PC-9 (cell line): ENCODE measurements at regions not wholly inside any gene's neighbourhood (a gene's known extent, or its start where the extent isn't known, plus 50 kb on each side); places are given as distances from the start of the nearest gene placed in this dataset.
A peak's percentile ranks its signal among the peaks of the same experiment; 100 is the strongest.

Source experiments
- BruUV-seq: library from RNA; stranded (reverse); fragments of 400-500 nt; replicated peaks from 2 replicates; lab custom pipeline; 2021; lab: Mats Ljungman, UMichigan
- CTCF ChIA-PET: fragments of 300-600 bp; sonication (Branson Sonifier 250); formaldehyde crosslinking; loops from one replicate; lab custom pipeline; 2022; ENCODE audit warnings: antibody characterized with exemption; lab: Charles Lee
- POLR2A ChIA-PET: fragments of 300-600 bp; sonication (Branson Sonifier 250); formaldehyde crosslinking; loops from one replicate; lab custom pipeline; 2022; ENCODE audit warnings: antibody characterized with exemption; ENCODE audit not compliant: unreplicated experiment; lab: Charles Lee
- DNase-seq, 2 experiments: peaks; one replicate each; pipeline versions ENCODE4 v3.0.0 to v3.0.0-alpha.2; 2015 to 2022; ENCODE audit warnings: mixed read lengths in 1 of 2
- H2AFZ ChIP-seq: fragments of 200-600 bp; sonication (generic); 2 replicates; pipeline ENCODE4 v1.8.1; 2017; ENCODE audit warnings: antibody characterized with exemption
- H3F3A ChIP-seq: fragments of 200-600 bp; sonication (generic); 2 replicates; pipeline ENCODE4 v1.8.1; 2017; ENCODE audit warnings: antibody characterized with exemption, mild to moderate bottlenecking, low read depth; ENCODE audit not compliant: insufficient read depth
- H3K27ac ChIP-seq: fragments of 200-600 bp; sonication (generic); 2 replicates; pipeline ENCODE4 v1.6.1; 2016; ENCODE audit warnings: mixed run types
- H3K27me3 ChIP-seq: fragments of 200-600 bp; sonication (generic); 2 replicates; pipeline ENCODE4 v1.6.1; 2016; ENCODE audit warnings: low read depth, mixed run types; ENCODE audit not compliant: insufficient read depth
- H3K36me3 ChIP-seq: fragments of 200-600 bp; sonication (generic); 2 replicates; pipeline ENCODE4 v1.6.1; 2016; ENCODE audit warnings: low read depth, mixed run types
- H3K4me1 ChIP-seq: fragments of 200-600 bp; sonication (generic); replicated peaks from 2 replicates; pipeline ENCODE4 v1.6.1; 2016; ENCODE audit warnings: mixed run types; ENCODE audit not compliant: insufficient read depth
- H3K4me2 ChIP-seq: fragments of 200-600 bp; sonication (generic); 2 replicates; pipeline ENCODE4 v1.6.1; 2017; ENCODE audit warnings: mixed run types
- H3K4me3 ChIP-seq: fragments of 200-600 bp; sonication (generic); 2 replicates; pipeline ENCODE4 v1.6.1; 2016; ENCODE audit warnings: mixed run types
- H3K79me2 ChIP-seq: fragments of 200-600 bp; sonication (generic); 2 replicates; pipeline ENCODE4 v1.6.1; 2017; ENCODE audit warnings: low read depth, mixed run types
- H3K9me2 ChIP-seq: fragments of 200-600 bp; sonication (generic); 2 replicates; pipeline ENCODE4 v1.8.1; 2017; ENCODE audit warnings: mild to moderate bottlenecking; ENCODE audit not compliant: insufficient read depth
- H3K9me3 ChIP-seq: fragments of 200-600 bp; sonication (generic); 2 replicates; pipeline ENCODE4 v1.8.1; 2016; ENCODE audit warnings: low read depth; ENCODE audit not compliant: insufficient read depth
- H4K20me1 ChIP-seq: fragments of 200-600 bp; sonication (generic); 2 replicates; pipeline ENCODE4 v1.8.1; 2017; ENCODE audit not compliant: insufficient read depth
- EZH2 ChIP-seq: fragments of 200-600 bp; sonication (generic); IDR thresholded peaks from 2 replicates; pipeline ENCODE4 v1.8.0; 2017; ENCODE audit warnings: antibody characterized with exemption, low read depth
- intact Hi-C: fragments of 100-400 bp; cut with micrococcal nuclease; formaldehyde crosslinking; loops from one replicate; pipeline ENCODE4 v1.10.0; 2022; ENCODE audit not compliant: unreplicated experiment
- TF ChIP-seq, protein P1 (sequence below): fragments of 200-600 bp; sonication (generic); conservative IDR thresholded peaks from 2 replicates; pipeline ENCODE4 v1.6.1; 2017; ENCODE audit warnings: mixed run types, antibody characterized with exemption, mild to moderate bottlenecking, moderate library complexity

DNA sequence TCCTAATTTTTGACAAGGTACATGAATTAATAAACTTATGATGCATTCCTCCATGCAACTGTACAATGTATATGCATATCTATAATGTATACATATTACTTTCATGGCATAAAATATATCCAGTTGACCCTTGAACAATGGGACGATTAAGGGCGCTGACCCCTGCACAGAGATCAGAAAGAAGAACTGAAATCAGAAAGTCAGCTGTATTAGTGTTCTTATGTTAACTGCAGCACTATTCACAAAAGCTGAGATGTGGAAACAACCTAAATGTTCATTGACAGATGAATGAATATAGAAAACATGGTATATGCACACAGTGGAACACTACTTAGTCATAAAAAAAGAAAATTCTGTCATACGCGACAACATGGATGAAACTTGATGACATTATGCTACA, 457.1 kb downstream of the GBA3 start:
- Histone ChIP-seq H2AFZ (no peak overlapping the region), H3K4me2 (no peak overlapping the region), H3K36me3 (no peaks in the 10 kb centered on the region), H3K27me3 (no peaks in the 10 kb centered on the region), H3K4me1 (no peaks in the 10 kb centered on the region), H4K20me1 (no peaks in the 10 kb centered on the region), H3K9me3 (no peaks in the 10 kb centered on the region), H3K9me2 (no peaks in the 10 kb centered on the region), H3F3A (no peaks in the 10 kb centered on the region), H3K4me3 (no peak overlapping the region), H3K27ac (no peak overlapping the region), H3K79me2 (no peaks in the 10 kb centered on the region)
- POLR2A ChIA-PET: no interaction called here
- intact Hi-C loops: no loop called here
- TF ChIP-seq EZH2: no peak
- TF ChIP-seq, protein P1, sequence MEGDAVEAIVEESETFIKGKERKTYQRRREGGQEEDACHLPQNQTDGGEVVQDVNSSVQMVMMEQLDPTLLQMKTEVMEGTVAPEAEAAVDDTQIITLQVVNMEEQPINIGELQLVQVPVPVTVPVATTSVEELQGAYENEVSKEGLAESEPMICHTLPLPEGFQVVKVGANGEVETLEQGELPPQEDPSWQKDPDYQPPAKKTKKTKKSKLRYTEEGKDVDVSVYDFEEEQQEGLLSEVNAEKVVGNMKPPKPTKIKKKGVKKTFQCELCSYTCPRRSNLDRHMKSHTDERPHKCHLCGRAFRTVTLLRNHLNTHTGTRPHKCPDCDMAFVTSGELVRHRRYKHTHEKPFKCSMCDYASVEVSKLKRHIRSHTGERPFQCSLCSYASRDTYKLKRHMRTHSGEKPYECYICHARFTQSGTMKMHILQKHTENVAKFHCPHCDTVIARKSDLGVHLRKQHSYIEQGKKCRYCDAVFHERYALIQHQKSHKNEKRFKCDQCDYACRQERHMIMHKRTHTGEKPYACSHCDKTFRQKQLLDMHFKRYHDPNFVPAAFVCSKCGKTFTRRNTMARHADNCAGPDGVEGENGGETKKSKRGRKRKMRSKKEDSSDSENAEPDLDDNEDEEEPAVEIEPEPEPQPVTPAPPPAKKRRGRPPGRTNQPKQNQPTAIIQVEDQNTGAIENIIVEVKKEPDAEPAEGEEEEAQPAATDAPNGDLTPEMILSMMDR: no peak
- no peak for DNase-seq
- BruUV-seq: no TSS peak
- CTCF ChIA-PET: no interaction called here

DNA sequence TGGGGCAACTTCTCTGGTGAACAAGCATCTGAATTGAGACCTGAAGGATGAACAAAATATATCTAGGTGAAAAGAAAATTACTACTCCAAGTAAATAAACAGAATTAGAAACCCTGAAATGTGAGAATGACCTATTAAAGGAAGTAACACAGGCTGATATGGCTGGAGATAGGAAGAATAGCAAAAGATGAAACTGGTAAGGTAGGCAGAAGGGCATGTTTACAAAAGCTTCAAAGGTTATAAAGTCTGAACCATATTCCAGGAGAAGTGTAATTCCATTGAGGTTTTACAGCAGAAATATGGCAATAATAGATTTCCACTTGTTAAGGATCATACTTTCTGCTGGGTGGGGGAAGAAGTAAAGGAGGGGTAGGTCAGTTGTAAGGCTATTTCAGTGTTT, 452.0 kb downstream of the GBA3 start:
- intact Hi-C loops: no loop called here
- Histone ChIP-seq H3K36me3 (no peaks in the 10 kb centered on the region), H3F3A (no peaks in the 10 kb centered on the region), H3K4me1 (no peaks in the 10 kb centered on the region), H3K9me3 (no peaks in the 10 kb centered on the region), H4K20me1 (no peaks in the 10 kb centered on the region), H3K27ac (no peak overlapping the region), H3K4me3 (no peak overlapping the region), H2AFZ (no peak overlapping the region), H3K9me2 (no peaks in the 10 kb centered on the region), H3K79me2 (no peaks in the 10 kb centered on the region), H3K4me2 (no peak overlapping the region), H3K27me3 (no peaks in the 10 kb centered on the region)
- POLR2A ChIA-PET: no interaction called here
- BruUV-seq: no TSS peak
- TF ChIP-seq EZH2: no peak
- TF ChIP-seq, protein P1: no peak
- CTCF ChIA-PET: no interaction called here
- no peak for DNase-seq

DNA sequence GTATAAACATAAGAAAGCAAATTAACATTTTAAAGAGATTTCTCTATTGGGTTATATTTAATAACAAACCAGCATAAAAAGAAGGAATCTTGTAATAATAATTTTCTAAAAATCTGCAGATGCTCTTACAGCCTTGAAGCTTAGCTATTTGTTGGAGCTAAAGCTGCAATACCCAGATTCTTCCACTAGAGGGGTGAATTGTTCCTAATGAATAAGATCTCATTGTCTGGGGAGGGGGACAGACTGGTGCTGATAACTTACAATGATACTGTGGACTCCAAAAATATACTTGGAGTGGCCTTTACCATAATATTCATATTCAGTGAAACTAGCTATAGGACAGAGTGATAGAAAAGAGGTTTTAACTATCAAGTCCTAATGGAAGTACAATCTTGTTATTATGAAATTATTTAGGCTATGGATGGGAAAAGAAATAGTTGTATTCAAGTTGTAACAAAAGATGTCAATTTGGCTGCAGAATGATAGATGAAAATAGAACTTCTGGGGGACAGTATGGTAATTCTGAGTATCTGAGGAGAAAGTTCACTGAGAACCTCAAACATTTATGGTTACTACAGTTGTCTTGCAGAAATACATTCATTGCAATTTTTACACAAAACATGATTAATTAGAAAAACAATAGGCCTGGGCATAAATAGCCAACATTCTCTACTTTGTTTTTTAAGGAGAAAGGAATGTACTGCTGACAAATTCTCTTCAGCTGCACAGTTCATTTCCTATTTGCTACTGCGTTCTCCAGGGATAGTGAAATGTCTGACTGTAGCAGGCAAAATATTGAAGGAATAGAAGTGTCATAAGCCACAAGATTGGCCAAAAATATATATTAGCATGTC, 443.3 kb downstream of the GBA3 start:
- H4K20me1 ChIP-seq: no peaks in the 10 kb centered on the region
- BruUV-seq: no TSS peak
- H3F3A ChIP-seq: no peaks in the 10 kb centered on the region
- no peak for DNase-seq
- no peak overlapping the region for H2AFZ ChIP-seq
- H3K4me1 ChIP-seq: no peaks in the 10 kb centered on the region
- no peak overlapping the region for H3K4me2 ChIP-seq
- H3K36me3 ChIP-seq: no peaks in the 10 kb centered on the region
- CTCF ChIA-PET: interaction anchor here (0.6 to 0.7 kb wide), 3 partner anchors 27 to 352 kb away, joined by 3 to 8 read pairs (median 3); no protein-coding TSS in a partner anchor
- POLR2A ChIA-PET: no interaction called here
- intact Hi-C loops: loop anchor here (5.0 to 10.0 kb wide), 3 partner anchors 171 to 479 kb away; no protein-coding TSS in a partner anchor
- no peaks in the 10 kb centered on the region for H3K9me3 ChIP-seq
- H3K27ac ChIP-seq: no peak overlapping the region
- no peaks in the 10 kb centered on the region for H3K27me3 ChIP-seq
- H3K9me2 ChIP-seq: no peaks in the 10 kb centered on the region
- H3K4me3 ChIP-seq: no peak overlapping the region
- no peaks in the 10 kb centered on the region for H3K79me2 ChIP-seq
- TF ChIP-seq, protein P1: peak; percentile 89
- no peak for TF ChIP-seq EZH2
